K562 (cell line): ENCODE measurements at regions not wholly inside any gene's neighbourhood (a gene's known extent, or its start where the extent isn't known, plus 50 kb on each side); places are given as distances from the start of the nearest gene placed in this dataset.

Experiments used
- ATAC-seq: fragments of 200-7000 bp; cut with Tn5 transposase; 3 replicates; pipeline ENCODE4 v1.9.1; 2020; ENCODE audit warnings: moderate library complexity
- BruUV-seq: library from RNA; stranded (reverse); fragments of 400-500 nt; replicated peaks from 2 replicates; lab custom pipeline; 2021; lab: Mats Ljungman, UMichigan
- CTCF ChIA-PET: fragments of 300-600 bp; formaldehyde crosslinking; extraction: SDS; loops from one replicate; lab custom pipeline; 2021; ENCODE audit warnings: low intra/inter-chr PET ratio; lab: Yijun Ruan, JAX
- POLR2A ChIA-PET: fragments of 300-600, 350-650 bp; sonication (Branson Sonifier 250); formaldehyde crosslinking; extraction: SDS; loops from one replicate; lab custom pipeline; 2021; ENCODE audit warnings: antibody characterized with exemption, inconsistent platforms; lab: Yijun Ruan, JAX
- DNase-seq, 4 experiments: peaks; one replicate each; pipeline versions ENCODE4 v3.0.0 to v3.0.0-alpha.2; 2011 to 2018; ENCODE audit warnings: low spot score in 3 of 4, mixed read lengths in 3 of 4; ENCODE audit errors: extremely low read depth in 1 of 4
- FAIRE-seq: peaks from 2 replicates; lab custom pipeline; 2011; peaks lifted over from hg19 to GRCh38; lab: Jason Lieb, UNC
- H2AFZ ChIP-seq: 2 replicates; pipeline ENCODE4 v1.6.0; 2011; ENCODE audit warnings: low read depth, low read length, control low read depth, inconsistent platforms
- H3K27ac ChIP-seq: fragments of 200-600 bp; 3 replicates; pipeline ENCODE4 v1.8.0; 2011; ENCODE audit warnings: low read depth, mild to moderate bottlenecking, control low read depth, inconsistent platforms, low read length, moderate library complexity, mixed read lengths; ENCODE audit errors: extremely low read depth
- H3K27me3 ChIP-seq, 2 experiments: fragments of 300-600 bp in 1 of 2; 2 replicates in 1 of 2; 3 replicates in 1 of 2; pipeline versions ENCODE4 v1.6.0 to v1.8.0; 2011; ENCODE audit warnings: inconsistent platforms in 2 of 2, low read length in 2 of 2, mild to moderate bottlenecking in 1 of 2, mixed read lengths in 1 of 2, moderate library complexity in 1 of 2; ENCODE audit not compliant: control insufficient read depth in 2 of 2, insufficient read depth in 2 of 2
- H3K36me3 ChIP-seq: fragments of 300-600 bp; 3 replicates; pipeline ENCODE4 v1.8.0; 2011; ENCODE audit warnings: mild to moderate bottlenecking, low read length, inconsistent platforms; ENCODE audit not compliant: control insufficient read depth, insufficient read depth
- H3K4me1 ChIP-seq, 2 experiments: fragments of 200-600 bp in 1 of 2; replicated peaks in 1 of 2; 2 replicates in 1 of 2; 3 replicates in 1 of 2; pipeline versions ENCODE4 v1.5.1 to v1.8.0; 2011; ENCODE audit warnings: inconsistent platforms in 2 of 2, low read length in 2 of 2, mild to moderate bottlenecking in 1 of 2, mixed read lengths in 1 of 2, moderate library complexity in 1 of 2; ENCODE audit not compliant: control insufficient read depth in 2 of 2, insufficient read depth in 2 of 2
- H3K4me2 ChIP-seq: 2 replicates; pipeline ENCODE4 v1.6.1; 2011; ENCODE audit warnings: low read length, control low read depth, inconsistent platforms, mixed read lengths; ENCODE audit not compliant: insufficient read depth
- H3K4me3 ChIP-seq: fragments of 200-600 bp; sonication (generic), shearing (Covaris generic); 2 replicates; pipeline ENCODE4 v1.5.1; 2016; ENCODE audit warnings: control low read depth, inconsistent platforms
- H3K79me2 ChIP-seq: fragments of 200-600 bp; 3 replicates; pipeline ENCODE4 v1.8.0; 2011; ENCODE audit warnings: low read length, inconsistent platforms; ENCODE audit not compliant: control insufficient read depth, insufficient read depth
- H3K9ac ChIP-seq, 2 experiments: 2 replicates each; pipeline versions ENCODE4 v1.6.0 to v1.6.1; 2011; ENCODE audit warnings: low read depth in 2 of 2, low read length in 2 of 2, control low read depth in 1 of 2, inconsistent platforms in 1 of 2, mild to moderate bottlenecking in 1 of 2, mixed read lengths in 1 of 2; ENCODE audit not compliant: insufficient read depth in 1 of 2
- H3K9me1 ChIP-seq: one replicate; pipeline ENCODE4 v1.6.0; 2011; ENCODE audit warnings: inconsistent platforms, mild to moderate bottlenecking, low read length, moderate library complexity; ENCODE audit not compliant: control insufficient read depth, insufficient read depth
- H3K9me3 ChIP-seq: replicated peaks from 2 replicates; pipeline ENCODE4 v1.5.1; 2011; ENCODE audit warnings: low read depth, low read length, inconsistent platforms; ENCODE audit not compliant: control insufficient read depth, insufficient read depth
- H4K20me1 ChIP-seq: replicated peaks from 2 replicates; pipeline ENCODE4 v1.6.1; 2011; ENCODE audit warnings: low read length, inconsistent platforms, mixed read lengths; ENCODE audit not compliant: control insufficient read depth, insufficient read depth
- ELF2 ChIP-seq: fragments of 250-450 bp; sonication (Bioruptor Pico); IDR thresholded peaks from 2 replicates; pipeline ENCODE4 v1.5.0; 2021; ENCODE audit warnings: mild to moderate bottlenecking
- MGA ChIP-seq: fragments of 450-650 bp; IDR thresholded peaks from 2 replicates; pipeline ENCODE4 v1.6.1; 2016; ENCODE audit warnings: mild to moderate bottlenecking, moderate library complexity
- NR1H2 ChIP-seq: sonication (generic); formaldehyde crosslinking; IDR thresholded peaks from 2 replicates; pipeline ENCODE4 v1.4.0; 2020; ENCODE audit warnings: mild to moderate bottlenecking, missing genetic modification reagents
- RFX7 ChIP-seq: fragments of 250-450 bp; sonication (Bioruptor Pico); IDR thresholded peaks from 2 replicates; pipeline ENCODE4 v1.5.1; 2021; ENCODE audit warnings: mild to moderate bottlenecking
- SMAD2 ChIP-seq: fragments of 150-350 bp; IDR thresholded peaks from 2 replicates; pipeline ENCODE4 v1.6.1; 2014; ENCODE audit warnings: low read depth, mild to moderate bottlenecking, low read length
- ZNF444 ChIP-seq: fragments of 250-450 bp; sonication (Bioruptor Pico); IDR thresholded peaks from 2 replicates; pipeline ENCODE4 v1.4.0; 2020; ENCODE audit warnings: mild to moderate bottlenecking, moderate library complexity
- ZNF586 ChIP-seq: fragments of 450-650 bp; formaldehyde crosslinking; conservative IDR thresholded peaks from 2 replicates; pipeline ENCODE4 v1.4.0; 2020; ENCODE audit warnings: mild to moderate bottlenecking, moderate library complexity
- WGBS: fragments of 100-300 bp; shearing (Covaris generic); methylation state at CpG from one replicate; pipeline ENCODE4 v1.1.6; 2016; ENCODE audit warnings: low coverage, mixed read lengths; ENCODE audit not compliant: insufficient coverage; ENCODE audit errors: missing lambda C conversion rate; 5-methylcytosine and 5-hydroxymethylcytosine counted together
- in situ Hi-C: fragments of 300-500 bp; cut with MboI; formaldehyde crosslinking; loops from 4 replicates; pipeline ENCODE4 v1.15.0; 2018; ENCODE audit warnings: inconsistent platforms, mixed read lengths
- intact Hi-C: fragments of 100-400 bp; cut with micrococcal nuclease; formaldehyde crosslinking; loops from 2 replicates; pipeline ENCODE4 v1.14.2; 2022
- TF ChIP-seq, protein P1 (sequence below): fragments of 450-650 bp; IDR thresholded peaks from 2 replicates; pipeline ENCODE4 v1.6.1; 2014; ENCODE audit warnings: low read depth, mild to moderate bottlenecking, moderate library complexity, borderline replicate concordance

GRCh38 chr5:106020894-106021293 lies 1649.8 kb downstream of the EFNA5 start:
- no peak for TF ChIP-seq ZNF444 (CRISPR knock-in tag)
- no peak for TF ChIP-seq ZNF586 (CRISPR knock-in tag)
- TF ChIP-seq NR1H2 (CRISPR knock-in tag): no peak
- no peak for TF ChIP-seq ELF2 (CRISPR knock-in tag)
- TF ChIP-seq MGA: no peak
- TF ChIP-seq SMAD2: no peak
- TF ChIP-seq, protein P1, sequence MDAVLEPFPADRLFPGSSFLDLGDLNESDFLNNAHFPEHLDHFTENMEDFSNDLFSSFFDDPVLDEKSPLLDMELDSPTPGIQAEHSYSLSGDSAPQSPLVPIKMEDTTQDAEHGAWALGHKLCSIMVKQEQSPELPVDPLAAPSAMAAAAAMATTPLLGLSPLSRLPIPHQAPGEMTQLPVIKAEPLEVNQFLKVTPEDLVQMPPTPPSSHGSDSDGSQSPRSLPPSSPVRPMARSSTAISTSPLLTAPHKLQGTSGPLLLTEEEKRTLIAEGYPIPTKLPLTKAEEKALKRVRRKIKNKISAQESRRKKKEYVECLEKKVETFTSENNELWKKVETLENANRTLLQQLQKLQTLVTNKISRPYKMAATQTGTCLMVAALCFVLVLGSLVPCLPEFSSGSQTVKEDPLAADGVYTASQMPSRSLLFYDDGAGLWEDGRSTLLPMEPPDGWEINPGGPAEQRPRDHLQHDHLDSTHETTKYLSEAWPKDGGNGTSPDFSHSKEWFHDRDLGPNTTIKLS: no peak
- TF ChIP-seq RFX7 (CRISPR knock-in tag): no peak
- TF ChIP-seq, all 486 proteins: peak for 0
- no peak for ATAC-seq
- no peak for DNase-seq
- H3K9ac ChIP-seq: no peak overlapping the region
- no peak overlapping the region for H3K27ac ChIP-seq
- no peaks in the 10 kb centered on the region for H3K79me2 ChIP-seq
- no peak overlapping the region for H3K4me3 ChIP-seq
- CTCF ChIA-PET: no interaction called here
- no peak overlapping the region for H2AFZ ChIP-seq
- FAIRE-seq: no peak
- WGBS: 14% methylated on average over 1 of the region's 1 CpG
- H4K20me1 ChIP-seq: no peaks in the 10 kb centered on the region
- BruUV-seq: no TSS peak
- H3K9me3 ChIP-seq: no peaks in the 10 kb centered on the region
- in situ Hi-C loops: no loop called here
- H3K27me3 ChIP-seq: no peaks in the 10 kb centered on the region
- no peak overlapping the region for H3K4me2 ChIP-seq
- no peaks in the 10 kb centered on the region for H3K4me1 ChIP-seq
- no peaks in the 10 kb centered on the region for H3K9me1 ChIP-seq
- no peaks in the 10 kb centered on the region for H3K36me3 ChIP-seq
- intact Hi-C loops: no loop called here
- POLR2A ChIA-PET: no interaction called here
